DOHH2 (cell line): ENCODE measurements at regions not wholly inside any gene's neighbourhood (a gene's known extent, or its start where the extent isn't known, plus 50 kb on each side); places are given as distances from the start of the nearest gene placed in this dataset.
"Not testable (repeated sequence)": the region's sequence is repeated elsewhere in the genome, so short reads cannot be mapped to it uniquely, and the experiment has no call there.

Source experiments
- H3F3A ChIP-seq: fragments of 200-600 bp; sonication (generic), shearing (Covaris generic); 2 replicates; pipeline ENCODE4 v1.6.0; 2016; ENCODE audit warnings: antibody characterized with exemption, mild to moderate bottlenecking; ENCODE audit not compliant: control insufficient read depth, insufficient read depth
- H3K27ac ChIP-seq: fragments of 200-600 bp; sonication (generic); 2 replicates; pipeline ENCODE4 v1.5.1; 2014; ENCODE audit warnings: low read depth, mild to moderate bottlenecking, low read length, moderate library complexity
- H3K27me3 ChIP-seq: fragments of 200-600 bp; sonication (generic); 2 replicates; pipeline ENCODE4 v1.6.1; 2014; ENCODE audit warnings: mild to moderate bottlenecking, low read length, mixed read lengths; ENCODE audit not compliant: control insufficient read depth
- H3K36me3 ChIP-seq: fragments of 200-600 bp; sonication (generic); 2 replicates; pipeline ENCODE4 v1.6.1; 2014; ENCODE audit warnings: mild to moderate bottlenecking, low read length, moderate library complexity, mixed read lengths; ENCODE audit not compliant: control insufficient read depth
- H3K4me1 ChIP-seq: fragments of 200-600 bp; sonication (generic); 2 replicates; pipeline ENCODE4 v1.6.1; 2014; ENCODE audit warnings: mild to moderate bottlenecking, low read length, mixed read lengths; ENCODE audit not compliant: control insufficient read depth
- H3K4me2 ChIP-seq: fragments of 200-600 bp; sonication (generic); 2 replicates; pipeline ENCODE4 v1.6.0; 2014; ENCODE audit warnings: mild to moderate bottlenecking, low read length, moderate library complexity
- H3K4me3 ChIP-seq: fragments of 200-600 bp; sonication (generic); 2 replicates; pipeline ENCODE4 v1.5.1; 2014; ENCODE audit warnings: mild to moderate bottlenecking, low read length, mixed read lengths
- H3K79me2 ChIP-seq: fragments of 200-600 bp; sonication (generic); 2 replicates; pipeline ENCODE4 v1.6.1; 2014; ENCODE audit warnings: mild to moderate bottlenecking, low read length, mixed read lengths; ENCODE audit not compliant: control insufficient read depth
- H3K9me2 ChIP-seq: fragments of 200-600 bp; sonication (generic); replicated peaks from 2 replicates; pipeline ENCODE4 v1.6.1; 2014; ENCODE audit warnings: mild to moderate bottlenecking, low read length, mixed read lengths; ENCODE audit not compliant: control insufficient read depth
- H3K9me3 ChIP-seq: fragments of 200-600 bp; sonication (generic); 2 replicates; pipeline ENCODE4 v1.6.1; 2014; ENCODE audit warnings: antibody characterized with exemption, low read length, mixed read lengths; ENCODE audit not compliant: control insufficient read depth, insufficient read depth
- H4K20me1 ChIP-seq: fragments of 200-600 bp; sonication (generic); 2 replicates; pipeline ENCODE4 v1.6.0; 2014; ENCODE audit warnings: low read depth, mild to moderate bottlenecking, antibody characterized with exemption, low read length, moderate library complexity; ENCODE audit not compliant: control insufficient read depth, insufficient read depth
- CTCF ChIP-seq: fragments of 200-600 bp; sonication (generic); IDR thresholded peaks from one replicate; pipeline ENCODE4 v1.5.1; 2014; ENCODE audit warnings: antibody characterized with exemption, mild to moderate bottlenecking, low read depth, low read length; ENCODE audit not compliant: poor library complexity, severe bottlenecking
- EZH2phosphoT487 ChIP-seq: fragments of 200-600 bp; sonication (generic); IDR thresholded peaks from 2 replicates; pipeline ENCODE4 v1.6.1; 2017; ENCODE audit warnings: borderline replicate concordance, mild to moderate bottlenecking, antibody characterized with exemption, low read length, moderate library complexity, mixed read lengths

- Histone ChIP-seq H3K79me2 (no peaks in the 10 kb centered on the region), H3K4me3 (no peak overlapping the region), H3K9me3 (no peaks in the 10 kb centered on the region), H3K36me3 (no peaks in the 10 kb centered on the region), H3K27me3 (no peaks in the 10 kb centered on the region), H3K27ac (no peak overlapping the region), H3F3A (no peaks in the 10 kb centered on the region), H3K4me1 (no peaks in the 10 kb centered on the region), H3K4me2 (no peak overlapping the region), H4K20me1 (no peaks in the 10 kb centered on the region), H3K9me2 (no peaks in the 10 kb centered on the region)
- TF ChIP-seq EZH2phosphoT487 = no peak
- TF ChIP-seq CTCF = no peak
Observed at GRCh38 chr12:29025937-29026336, 123.1 kb upstream of the FAR2 start.

GRCh38 chr12:29026419-29026818 is 122.7 kb upstream of the FAR2 start:
- H3K4me3 ChIP-seq = no peak overlapping the region
- H4K20me1 ChIP-seq = no peaks in the 10 kb centered on the region
- H3K27me3 ChIP-seq = no peaks in the 10 kb centered on the region
- no peaks in the 10 kb centered on the region for H3K4me1 ChIP-seq
- no peaks in the 10 kb centered on the region for H3K9me3 ChIP-seq
- no peaks in the 10 kb centered on the region for H3K79me2 ChIP-seq
- H3K36me3 ChIP-seq = no peaks in the 10 kb centered on the region
- H3K27ac ChIP-seq = no peak overlapping the region
- no peaks in the 10 kb centered on the region for H3F3A ChIP-seq
- no peak overlapping the region for H3K4me2 ChIP-seq
- TF ChIP-seq CTCF (no peak), EZH2phosphoT487 (no peak)
- H3K9me2 ChIP-seq = no peaks in the 10 kb centered on the region

GRCh38 chr12:29029484-29029883 is 119.6 kb upstream of the FAR2 start:
- H3K79me2 ChIP-seq, H3K4me3 ChIP-seq, H3K9me3 ChIP-seq, H4K20me1 ChIP-seq, H3K27ac ChIP-seq, H3F3A ChIP-seq, H3K4me1 ChIP-seq, H3K27me3 ChIP-seq, H3K9me2 ChIP-seq, H3K36me3 ChIP-seq, H3K4me2 ChIP-seq: not testable (repeated sequence)

GRCh38 chr12:29030006-29030405 is 119.1 kb upstream of the FAR2 start:
- Histone ChIP-seq H3K36me3 (no peaks in the 10 kb centered on the region), H3K9me2 (no peaks in the 10 kb centered on the region), H3K4me2 (no peak overlapping the region), H3F3A (no peaks in the 10 kb centered on the region), H3K4me3 (no peak overlapping the region), H3K79me2 (no peaks in the 10 kb centered on the region), H3K4me1 (no peaks in the 10 kb centered on the region), H3K27me3 (no peaks in the 10 kb centered on the region), H4K20me1 (no peaks in the 10 kb centered on the region), H3K27ac (no peak overlapping the region), H3K9me3 (no peaks in the 10 kb centered on the region)
- no peak for TF ChIP-seq EZH2phosphoT487
- no peak for TF ChIP-seq CTCF
